Thyroid gland (tissue), 4 donors: ENCODE measurements at regions not wholly inside any gene's neighbourhood (a gene's known extent, or its start where the extent isn't known, plus 50 kb on each side); places are given as distances from the start of the nearest gene placed in this dataset.

Experiments used
- POLR2A ChIP-seq, 2 donors: fragments of 450-650 bp; IDR thresholded peaks; one replicate each; pipeline ENCODE4 v1.6.1; 2017; ENCODE audit warnings: antibody characterized with exemption in 2 of 2, mild to moderate bottlenecking in 2 of 2, moderate library complexity in 1 of 2
- TF ChIP-seq, protein P1 (sequence below), 6 experiments: fragments of 200-600 bp in 3 of 6; fragments of 450-650 bp in 3 of 6; sonication (generic) in 3 of 6; IDR thresholded peaks; one replicate each; pipeline ENCODE4 v1.5.1; 2016 to 2019; ENCODE audit warnings: antibody characterized with exemption in 6 of 6, mild to moderate bottlenecking in 2 of 6, inconsistent platforms in 1 of 6, moderate library complexity in 1 of 6

- TF ChIP-seq, protein P1, sequence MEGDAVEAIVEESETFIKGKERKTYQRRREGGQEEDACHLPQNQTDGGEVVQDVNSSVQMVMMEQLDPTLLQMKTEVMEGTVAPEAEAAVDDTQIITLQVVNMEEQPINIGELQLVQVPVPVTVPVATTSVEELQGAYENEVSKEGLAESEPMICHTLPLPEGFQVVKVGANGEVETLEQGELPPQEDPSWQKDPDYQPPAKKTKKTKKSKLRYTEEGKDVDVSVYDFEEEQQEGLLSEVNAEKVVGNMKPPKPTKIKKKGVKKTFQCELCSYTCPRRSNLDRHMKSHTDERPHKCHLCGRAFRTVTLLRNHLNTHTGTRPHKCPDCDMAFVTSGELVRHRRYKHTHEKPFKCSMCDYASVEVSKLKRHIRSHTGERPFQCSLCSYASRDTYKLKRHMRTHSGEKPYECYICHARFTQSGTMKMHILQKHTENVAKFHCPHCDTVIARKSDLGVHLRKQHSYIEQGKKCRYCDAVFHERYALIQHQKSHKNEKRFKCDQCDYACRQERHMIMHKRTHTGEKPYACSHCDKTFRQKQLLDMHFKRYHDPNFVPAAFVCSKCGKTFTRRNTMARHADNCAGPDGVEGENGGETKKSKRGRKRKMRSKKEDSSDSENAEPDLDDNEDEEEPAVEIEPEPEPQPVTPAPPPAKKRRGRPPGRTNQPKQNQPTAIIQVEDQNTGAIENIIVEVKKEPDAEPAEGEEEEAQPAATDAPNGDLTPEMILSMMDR (IDR thresholded peaks at IDR 0.05): no peak
- no peak for TF ChIP-seq POLR2A (IDR thresholded peaks at IDR 0.05)
Measured at GRCh38 chr6:80501636-80502035, 395.2 kb downstream of the BCKDHB start.
